Choroid plexus epithelial cell (primary cell): ENCODE measurements at regions not wholly inside any gene's neighbourhood (a gene's known extent, or its start where the extent isn't known, plus 50 kb on each side); places are given as distances from the start of the nearest gene placed in this dataset.

Source experiments
- DNase-seq: peaks from one replicate; pipeline ENCODE4 v3.0.0-alpha.2; 2010; ENCODE audit warnings: low read depth
- H3K4me3 ChIP-seq: 2 replicates; pipeline ENCODE4 v1.5.1; 2011; ENCODE audit warnings: low read depth, mild to moderate bottlenecking, control low read depth, low read length, moderate library complexity
- TF ChIP-seq, protein P1 (sequence below): conservative IDR thresholded peaks from 2 replicates; pipeline ENCODE4 v1.5.1; 2011; ENCODE audit warnings: low read depth, mild to moderate bottlenecking, control low read depth, inconsistent platforms, low read length, moderate library complexity

DNA sequence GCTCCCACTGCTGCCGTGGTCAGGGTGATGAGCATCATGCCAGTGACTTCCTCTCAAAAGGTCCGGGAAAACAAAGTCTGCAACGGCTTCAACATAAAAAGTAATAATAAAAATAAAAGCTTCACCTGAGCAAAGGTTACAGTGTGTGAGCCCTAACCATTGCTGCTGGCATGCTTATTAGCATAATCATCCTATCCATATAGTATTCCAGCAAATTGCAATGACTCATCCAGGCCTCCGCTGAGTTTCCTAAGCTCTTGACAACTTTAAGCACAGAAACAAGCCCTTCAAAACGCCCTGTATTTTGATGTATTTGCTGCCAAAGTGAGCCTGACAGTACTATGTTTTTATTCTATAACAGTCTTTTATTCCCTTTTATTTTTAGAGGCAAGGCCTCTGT, 100.5 kb downstream of the AASDH start:
- no peak overlapping the region for H3K4me3 ChIP-seq
- no peak for DNase-seq
- TF ChIP-seq, protein P1, sequence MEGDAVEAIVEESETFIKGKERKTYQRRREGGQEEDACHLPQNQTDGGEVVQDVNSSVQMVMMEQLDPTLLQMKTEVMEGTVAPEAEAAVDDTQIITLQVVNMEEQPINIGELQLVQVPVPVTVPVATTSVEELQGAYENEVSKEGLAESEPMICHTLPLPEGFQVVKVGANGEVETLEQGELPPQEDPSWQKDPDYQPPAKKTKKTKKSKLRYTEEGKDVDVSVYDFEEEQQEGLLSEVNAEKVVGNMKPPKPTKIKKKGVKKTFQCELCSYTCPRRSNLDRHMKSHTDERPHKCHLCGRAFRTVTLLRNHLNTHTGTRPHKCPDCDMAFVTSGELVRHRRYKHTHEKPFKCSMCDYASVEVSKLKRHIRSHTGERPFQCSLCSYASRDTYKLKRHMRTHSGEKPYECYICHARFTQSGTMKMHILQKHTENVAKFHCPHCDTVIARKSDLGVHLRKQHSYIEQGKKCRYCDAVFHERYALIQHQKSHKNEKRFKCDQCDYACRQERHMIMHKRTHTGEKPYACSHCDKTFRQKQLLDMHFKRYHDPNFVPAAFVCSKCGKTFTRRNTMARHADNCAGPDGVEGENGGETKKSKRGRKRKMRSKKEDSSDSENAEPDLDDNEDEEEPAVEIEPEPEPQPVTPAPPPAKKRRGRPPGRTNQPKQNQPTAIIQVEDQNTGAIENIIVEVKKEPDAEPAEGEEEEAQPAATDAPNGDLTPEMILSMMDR: no peak

DNA sequence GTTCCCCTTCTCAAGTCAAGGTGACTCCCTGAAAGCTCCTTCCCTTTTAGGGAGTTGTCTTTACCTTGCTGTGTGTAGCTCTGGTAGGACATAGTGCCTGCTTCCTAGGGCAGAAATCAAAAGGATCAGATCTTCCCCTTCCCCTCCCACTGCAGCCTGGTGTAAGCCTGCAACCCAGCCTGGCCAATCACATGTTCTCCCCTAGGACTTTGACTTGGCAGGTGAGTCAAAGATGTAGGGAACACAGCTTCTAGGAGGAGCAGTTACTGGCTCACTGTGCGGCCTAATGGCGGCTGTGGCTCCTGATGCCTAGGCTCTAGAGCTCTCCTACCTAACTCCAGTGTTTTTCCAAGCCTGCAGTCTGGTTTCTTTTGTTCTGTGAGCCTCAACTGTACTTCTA, 103.9 kb downstream of the AASDH start:
- no peak for DNase-seq
- no peak overlapping the region for H3K4me3 ChIP-seq
- TF ChIP-seq, protein P1: no peak

- DNase-seq: no peak
- TF ChIP-seq, protein P1: no peak
- H3K4me3 ChIP-seq: no peak overlapping the region
Measured at GRCh38 chr4:56282004-56282403, 105.3 kb downstream of the AASDH start.

- TF ChIP-seq, protein P1: no peak
- no peak for DNase-seq
- H3K4me3 ChIP-seq: no peak overlapping the region
Measured at GRCh38 chr4:56276547-56276946, 110.7 kb downstream of the AASDH start.

GRCh38 chr4:56273391-56273790, 113.9 kb downstream of the AASDH start:
- DNase-seq: no peak
- TF ChIP-seq, protein P1: no peak
- no peak overlapping the region for H3K4me3 ChIP-seq

DNA sequence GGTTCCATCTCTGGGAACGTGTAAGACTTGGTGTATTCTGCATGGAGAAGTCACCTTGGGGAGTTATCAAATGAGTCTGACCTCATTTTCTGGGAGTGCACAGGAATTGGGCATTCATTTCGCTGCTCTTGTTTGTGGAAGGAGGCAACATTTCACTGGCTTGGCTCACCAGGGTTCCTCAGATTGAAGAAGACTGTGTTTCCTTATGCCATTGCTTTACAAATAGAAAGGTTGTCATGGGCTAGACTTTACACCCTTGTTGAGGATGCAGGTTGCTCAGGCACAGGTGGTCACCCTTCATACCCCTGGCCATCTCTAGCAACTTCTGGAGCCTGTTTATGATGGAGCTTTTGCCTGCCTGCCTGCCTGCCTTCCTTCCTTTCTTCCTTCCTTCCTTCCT, 114.4 kb downstream of the AASDH start:
- no peak for DNase-seq
- TF ChIP-seq, protein P1: no peak
- no peak overlapping the region for H3K4me3 ChIP-seq

GRCh38 chr4:56272003-56272402, 115.3 kb downstream of the AASDH start:
- DNase-seq: no peak
- TF ChIP-seq, protein P1: no peak
- H3K4me3 ChIP-seq: no peak overlapping the region
